Activated CD4-positive, alpha-beta memory T cell treated with anti-CD3 and anti-CD28 coated beads, Interleukin-2, amount 10 ng/mL, durations not matched to agents 7 days and 5 days (primary cell): ENCODE measurements at regions not wholly inside any gene's neighbourhood (a gene's known extent, or its start where the extent isn't known, plus 50 kb on each side); places are given as distances from the start of the nearest gene placed in this dataset.
"Not testable (repeated sequence)": the region's sequence is repeated elsewhere in the genome, so short reads cannot be mapped to it uniquely, and the experiment has no call there.

ENCODE experiments used
- CTCF ChIA-PET: fragments of 350-600 bp; sonication (Branson Sonifier 250); formaldehyde crosslinking; loops from one replicate; lab custom pipeline; 2021; ENCODE audit warnings: antibody characterized with exemption, inconsistent platforms; lab: Charles Lee
- POLR2A ChIA-PET: fragments of 350-600 bp; sonication (Branson Sonifier 250); formaldehyde crosslinking; loops from one replicate; lab custom pipeline; 2021; ENCODE audit warnings: antibody characterized with exemption; lab: Charles Lee
- DNase-seq: peaks from one replicate; pipeline ENCODE4 v3.0.0-alpha.2; 2020
- H3K27ac Mint-ChIP-seq: one replicate; pipeline ENCODE4 v1.8.0; 2021; ENCODE audit warnings: mild to moderate bottlenecking, mixed read lengths
- H3K27me3 Mint-ChIP-seq: one replicate; pipeline ENCODE4 v1.8.0; 2021; ENCODE audit warnings: mixed read lengths
- H3K36me3 Mint-ChIP-seq: one replicate; pipeline ENCODE4 v1.8.0; 2021; ENCODE audit warnings: low read depth, mixed read lengths
- H3K4me1 Mint-ChIP-seq: one replicate; pipeline ENCODE4 v1.8.0; 2021; ENCODE audit warnings: mixed read lengths
- H3K4me3 Mint-ChIP-seq: one replicate; pipeline ENCODE4 v1.8.0; 2021; ENCODE audit warnings: mild to moderate bottlenecking, mixed read lengths
- H3K9me3 Mint-ChIP-seq: one replicate; pipeline ENCODE4 v1.8.0; 2021; ENCODE audit warnings: mixed read lengths

DNA sequence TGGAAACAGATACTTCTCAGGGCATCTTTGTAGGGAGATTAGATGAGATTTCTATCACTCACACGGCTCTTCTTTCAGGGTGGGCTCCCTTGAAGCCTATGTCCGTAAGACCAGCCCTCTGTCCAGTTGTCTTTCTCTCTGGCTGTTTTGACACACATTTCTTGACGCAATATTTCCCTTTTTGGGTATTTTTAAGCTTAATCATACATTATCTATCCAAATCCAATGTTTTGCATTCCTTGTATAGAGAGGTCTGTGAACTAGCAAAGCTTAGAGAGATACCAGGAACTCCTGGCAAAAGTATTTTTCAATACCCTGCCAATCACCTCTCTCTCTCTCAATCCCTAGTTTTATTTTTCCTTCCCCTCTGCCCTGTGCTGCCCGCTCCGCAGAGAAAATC is 79.3 kb downstream of the EOMES start:
- POLR2A ChIA-PET = no interaction called here
- CTCF ChIA-PET = interaction anchor here (1.3 to 1.6 kb wide), 2 partner anchors 113 to 175 kb away, joined by 4 read pairs; no protein-coding TSS in a partner anchor
- Mint-ChIP-seq H3K4me1 (peaks cover 14% of the 10 kb centered on the region), H3K27me3 (no peaks in the 10 kb centered on the region), H3K4me3 (no peak overlapping the region), H3K27ac (no peak overlapping the region), H3K36me3 (no peaks in the 10 kb centered on the region), H3K9me3 (peaks cover 1% of the 10 kb centered on the region)
- DNase-seq = no peak

DNA sequence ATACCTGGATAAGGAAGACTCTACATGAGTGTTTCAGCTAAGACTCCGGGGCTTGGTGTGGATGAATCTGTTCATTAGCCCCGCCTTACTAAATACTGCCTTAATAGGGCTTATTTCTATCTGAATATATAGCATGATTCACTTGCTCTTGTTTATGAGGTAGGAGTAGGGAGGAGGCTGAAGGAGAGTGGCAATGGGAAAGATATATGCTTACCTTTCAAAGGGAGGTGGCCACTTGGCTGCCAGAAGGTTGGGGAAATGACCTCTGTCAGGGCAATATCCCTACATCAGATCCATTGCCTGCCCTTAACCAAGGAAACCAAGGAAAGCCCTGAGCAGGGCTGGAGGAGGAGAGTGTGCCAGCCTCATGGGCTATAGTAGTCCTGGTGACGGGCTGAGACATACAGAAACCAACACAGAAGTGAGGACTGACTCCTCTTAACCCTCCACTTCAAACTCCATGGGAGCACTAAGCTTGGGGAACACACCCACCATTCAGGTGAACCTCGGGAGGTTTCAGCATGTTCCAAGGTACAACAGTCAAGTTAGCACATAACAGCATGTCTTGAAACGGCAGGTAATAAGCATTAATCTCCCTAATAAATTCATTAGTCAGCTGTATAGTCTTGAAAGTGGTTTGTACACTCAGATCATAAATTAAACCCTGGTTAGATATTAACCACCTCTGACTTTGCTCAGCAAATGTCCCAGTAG is 80.1 kb downstream of the EOMES start:
- H3K36me3 Mint-ChIP-seq = no peaks in the 10 kb centered on the region
- peaks cover 14% of the 10 kb centered on the region for H3K4me1 Mint-ChIP-seq
- no peaks in the 10 kb centered on the region for H3K27me3 Mint-ChIP-seq
- H3K4me3 Mint-ChIP-seq = no peak overlapping the region
- H3K27ac Mint-ChIP-seq = no peak overlapping the region
- POLR2A ChIA-PET = no interaction called here
- DNase-seq = no peak
- peaks cover 1% of the 10 kb centered on the region for H3K9me3 Mint-ChIP-seq
- CTCF ChIA-PET = interaction anchor here (1.3 to 1.6 kb wide), 2 partner anchors 112 to 174 kb away, joined by 4 read pairs; no protein-coding TSS in a partner anchor

DNA sequence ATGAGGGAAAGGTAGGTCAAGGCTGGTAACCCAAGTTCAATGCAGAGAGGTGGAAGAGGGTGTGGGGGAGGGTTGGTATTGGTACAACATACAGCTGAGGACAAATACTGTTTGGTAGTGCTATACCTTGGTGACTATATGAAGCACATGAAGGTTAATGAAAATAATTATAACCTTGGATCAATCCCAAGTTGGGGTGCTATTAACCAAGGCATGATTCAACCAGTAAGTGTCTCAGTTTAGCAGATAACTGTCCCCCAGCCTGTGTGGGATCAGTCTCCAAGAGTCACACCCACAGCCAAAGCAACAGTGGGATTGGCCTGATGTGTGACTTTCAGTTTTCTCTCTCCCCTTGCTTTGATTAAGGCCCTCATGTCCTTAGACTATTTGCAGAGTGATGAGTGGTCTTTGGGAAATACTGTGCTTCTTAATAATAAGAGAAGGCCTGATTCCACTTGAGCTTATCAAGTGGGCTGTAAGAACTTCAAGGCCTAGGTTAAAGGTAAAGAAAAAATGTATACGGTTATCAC is 80.8 kb downstream of the EOMES start:
- H3K36me3 Mint-ChIP-seq = no peaks in the 10 kb centered on the region
- H3K9me3 Mint-ChIP-seq = peaks cover 1% of the 10 kb centered on the region
- no peak for DNase-seq
- H3K27ac Mint-ChIP-seq = no peak overlapping the region
- CTCF ChIA-PET = interaction anchor here (0.6 to 1.6 kb wide), 3 partner anchors 17 to 454 kb away, joined by 4 read pairs; no protein-coding TSS in a partner anchor
- POLR2A ChIA-PET = no interaction called here
- no peak overlapping the region for H3K4me3 Mint-ChIP-seq
- H3K27me3 Mint-ChIP-seq = no peaks in the 10 kb centered on the region
- H3K4me1 Mint-ChIP-seq = peaks cover 14% of the 10 kb centered on the region

DNA sequence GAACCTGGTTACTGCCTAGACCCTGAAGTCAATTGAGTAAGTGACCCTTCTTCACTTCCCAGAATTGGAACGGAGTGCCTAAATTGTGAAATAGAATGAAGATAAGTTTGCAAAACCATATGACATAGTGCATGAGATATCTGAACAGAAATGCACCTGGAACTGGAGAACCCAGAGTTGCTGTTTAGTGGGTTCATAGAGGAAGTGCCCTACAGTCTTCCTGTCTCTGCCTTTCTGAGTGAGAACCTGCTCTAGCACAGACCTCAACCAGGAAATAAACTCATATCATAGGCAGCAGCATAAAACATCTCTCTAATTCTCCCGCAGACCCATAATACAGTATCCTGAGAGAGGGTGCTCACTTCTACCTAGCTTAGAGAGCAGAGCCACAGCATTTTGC is 82.9 kb downstream of the EOMES start:
- ChIA-PET POLR2A (interaction anchor here (1.0 to 1.3 kb wide), 2 partner anchors 9 to 14 kb away, joined by 3 to 4 read pairs; no protein-coding TSS in a partner anchor), CTCF (no interaction called here)
- Mint-ChIP-seq H3K4me1 (peaks cover 16% of the 10 kb centered on the region), H3K27ac (peak overlapping the region; percentile 75), H3K4me3 (no peak overlapping the region), H3K27me3 (no peaks in the 10 kb centered on the region), H3K36me3 (no peaks in the 10 kb centered on the region), H3K9me3 (peaks cover 1% of the 10 kb centered on the region)
- peak; percentile 28 for DNase-seq

DNA sequence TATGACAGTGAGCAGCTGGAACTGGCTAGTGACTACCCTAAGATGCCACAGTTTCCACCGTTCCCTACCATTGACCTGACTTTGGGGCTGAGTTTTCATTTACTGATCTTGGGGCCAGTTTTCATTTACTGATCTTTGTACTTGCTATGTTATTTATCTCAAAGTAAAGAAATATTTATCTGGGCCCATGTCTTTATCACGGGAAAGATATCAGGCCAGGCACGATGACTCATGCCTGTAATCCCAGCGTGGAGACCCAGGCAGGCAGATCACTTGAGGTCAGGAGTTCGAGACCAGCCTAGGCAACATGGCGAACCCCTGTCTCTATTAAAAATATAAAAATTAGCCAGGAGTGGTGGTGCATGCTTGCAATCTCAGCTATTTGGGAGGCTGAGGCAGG is 83.5 kb downstream of the EOMES start:
- Mint-ChIP-seq H3K9me3 (peaks cover 1% of the 10 kb centered on the region), H3K36me3 (no peaks in the 10 kb centered on the region), H3K27ac (no peak overlapping the region), H3K27me3 (no peaks in the 10 kb centered on the region), H3K4me1 (peaks cover 19% of the 10 kb centered on the region), H3K4me3 (no peak overlapping the region)
- CTCF ChIA-PET = interaction anchor here (0.6 kb wide), 1 partner anchor 43 kb away, joined by 3 read pairs; no protein-coding TSS in a partner anchor
- POLR2A ChIA-PET = interaction anchor here (1.6 kb wide), 1 partner anchor 11 kb away, joined by 3 read pairs; no protein-coding TSS in a partner anchor
- no peak for DNase-seq

DNA sequence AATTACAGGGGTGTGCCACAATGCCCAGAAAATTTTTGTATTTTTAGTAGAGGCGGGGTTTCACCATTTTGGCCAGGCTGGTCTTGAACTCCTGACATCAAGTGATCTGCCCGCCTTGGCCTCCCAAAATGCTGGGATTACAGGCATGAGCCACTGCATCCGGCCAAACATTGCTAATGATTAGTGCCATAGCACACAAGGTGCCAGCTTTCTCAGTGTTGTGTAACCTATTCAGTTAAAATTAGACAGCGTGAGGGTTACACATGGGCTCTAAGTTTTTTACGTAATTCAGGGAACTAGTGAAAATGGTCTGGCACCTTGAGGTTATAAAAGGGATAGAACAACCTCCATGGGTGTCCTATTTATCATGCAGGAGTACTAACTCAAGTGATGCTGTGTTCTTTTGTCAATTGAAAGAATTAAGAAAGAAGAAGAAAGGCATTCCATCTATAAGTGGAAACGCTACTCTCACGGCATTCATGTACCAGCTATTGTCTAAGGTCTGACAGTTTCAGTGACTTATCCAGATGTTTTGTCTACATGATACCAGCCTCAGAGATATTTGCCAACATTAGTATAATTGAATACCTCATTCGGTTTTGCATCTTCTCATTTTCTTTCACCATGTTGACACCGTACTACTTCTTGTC is 84.7 kb downstream of the EOMES start:
- POLR2A ChIA-PET = interaction anchor here (1.6 kb wide), 1 partner anchor 10 kb away, joined by 3 read pairs; no protein-coding TSS in a partner anchor
- no peak for DNase-seq
- peaks cover 26% of the 10 kb centered on the region for H3K4me1 Mint-ChIP-seq
- H3K27ac Mint-ChIP-seq = no peak overlapping the region
- H3K9me3 Mint-ChIP-seq = peaks cover 1% of the 10 kb centered on the region
- H3K4me3 Mint-ChIP-seq = no peak overlapping the region
- CTCF ChIA-PET = no interaction called here
- peaks cover 4% of the 10 kb centered on the region for H3K36me3 Mint-ChIP-seq
- no peaks in the 10 kb centered on the region for H3K27me3 Mint-ChIP-seq

DNA sequence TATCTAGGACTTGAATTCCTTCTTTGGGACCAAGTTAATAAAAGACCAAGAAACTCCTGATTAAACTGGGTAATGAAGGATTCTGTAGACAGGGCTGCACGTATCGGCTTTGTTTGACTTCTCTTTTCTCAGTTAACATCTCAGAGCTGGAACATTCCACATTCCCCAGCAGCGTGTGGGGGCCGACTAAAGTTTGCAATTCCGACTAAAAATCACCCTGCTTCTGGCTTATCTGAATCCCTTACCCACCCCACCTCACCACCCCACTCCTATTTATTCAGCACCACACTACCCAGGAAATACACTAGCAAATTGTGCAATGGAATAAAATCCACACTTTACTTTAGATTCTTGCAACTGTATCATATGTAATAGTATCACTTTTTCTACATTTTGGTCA is 87.1 kb downstream of the EOMES start:
- H3K27ac Mint-ChIP-seq, DNase-seq, H3K36me3 Mint-ChIP-seq, H3K4me3 Mint-ChIP-seq, H3K27me3 Mint-ChIP-seq, POLR2A ChIA-PET, H3K9me3 Mint-ChIP-seq, CTCF ChIA-PET: not testable (repeated sequence)
- H3K4me1 Mint-ChIP-seq = peaks cover 39% of the 10 kb centered on the region

DNA sequence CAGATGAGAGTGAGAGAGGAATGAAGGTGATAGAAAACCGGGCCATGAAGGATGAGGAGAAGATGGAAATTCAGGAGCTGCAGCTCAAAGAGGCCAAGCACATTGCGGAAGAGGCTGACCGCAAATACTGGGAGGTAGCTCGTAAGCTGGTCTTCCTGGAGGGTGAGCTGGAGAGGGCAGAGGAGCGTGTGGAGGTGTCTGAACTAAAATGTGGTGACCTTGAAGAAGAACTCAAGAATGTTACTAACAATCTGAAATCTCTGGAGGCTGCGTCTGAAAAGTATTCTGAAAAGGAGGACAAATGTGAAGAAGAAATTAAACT is 88.9 kb downstream of the EOMES start:
- POLR2A ChIA-PET = interaction anchor here (0.7 to 3.6 kb wide), 10 partner anchors 9 to 150 kb away, joined by 3 to 30 read pairs (median 4); partner anchors contain the start of gene SLC4A7
- no peak for DNase-seq
- peaks cover 4% of the 10 kb centered on the region for H3K36me3 Mint-ChIP-seq
- peak overlapping the region; percentile 89 for H3K27ac Mint-ChIP-seq
- H3K9me3 Mint-ChIP-seq = no peaks in the 10 kb centered on the region
- CTCF ChIA-PET = interaction anchor here (0.9 to 3.9 kb wide), 5 partner anchors 48 to 275 kb away, joined by 3 to 18 read pairs (median 7); partner anchors contain the start of gene SLC4A7
- H3K27me3 Mint-ChIP-seq = no peaks in the 10 kb centered on the region
- H3K4me3 Mint-ChIP-seq = peak overlapping the region; percentile 81
- peaks cover 46% of the 10 kb centered on the region for H3K4me1 Mint-ChIP-seq

DNA sequence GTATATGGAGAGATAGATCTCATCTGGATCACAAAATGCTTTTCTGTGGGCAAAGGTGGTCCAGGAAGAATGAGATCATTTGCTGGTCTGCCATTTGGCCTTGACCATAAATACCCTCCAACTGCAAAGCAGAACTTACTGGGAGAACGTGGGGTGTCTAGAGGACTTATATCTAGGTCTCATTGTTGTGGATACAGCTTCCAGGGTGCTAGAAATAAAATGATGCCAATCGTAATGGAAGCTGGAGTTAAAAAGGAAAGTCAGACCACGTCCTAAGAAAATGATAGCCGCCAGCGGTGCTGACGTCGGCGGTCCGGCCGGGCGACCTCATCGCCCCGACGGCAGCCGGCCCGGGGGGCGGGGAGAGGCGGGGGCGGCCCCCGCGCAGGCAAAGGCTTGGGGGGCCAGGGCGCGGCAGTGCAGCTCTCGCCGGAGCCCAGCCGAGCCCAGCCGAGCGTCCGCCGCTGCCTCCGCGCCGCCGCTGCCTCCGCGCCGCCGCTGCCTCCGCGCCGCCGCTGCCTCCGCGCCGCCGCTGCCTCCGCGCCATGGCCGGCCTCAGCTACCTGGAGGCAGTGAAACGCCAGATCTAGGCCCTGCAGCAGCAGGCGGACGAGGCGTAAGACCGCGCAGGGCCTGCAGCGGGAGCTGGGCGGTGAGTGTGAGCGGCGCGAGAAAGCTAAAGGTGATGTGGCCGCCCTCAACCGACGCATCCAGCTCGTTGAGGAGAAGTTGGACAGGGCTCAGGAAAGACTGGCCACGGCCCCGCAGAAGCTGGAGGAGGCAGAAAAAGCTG is 89.5 kb downstream of the EOMES start:
- CTCF ChIA-PET = interaction anchor here (0.6 to 3.9 kb wide), 8 partner anchors 10 to 275 kb away, joined by 3 to 18 read pairs (median 4); partner anchors contain the start of gene SLC4A7
- peak; percentile 51 for DNase-seq
- peaks cover 4% of the 10 kb centered on the region for H3K36me3 Mint-ChIP-seq
- no peaks in the 10 kb centered on the region for H3K9me3 Mint-ChIP-seq
- peaks cover 50% of the 10 kb centered on the region for H3K4me1 Mint-ChIP-seq
- H3K27me3 Mint-ChIP-seq = no peaks in the 10 kb centered on the region
- peak overlapping the region; percentile 89 for H3K27ac Mint-ChIP-seq
- H3K4me3 Mint-ChIP-seq = peak overlapping the region; percentile 81
- POLR2A ChIA-PET = interaction anchor here (0.7 to 3.6 kb wide), 13 partner anchors 9 to 693 kb away, joined by 3 to 30 read pairs (median 3); partner anchors contain the start of gene SLC4A7

DNA sequence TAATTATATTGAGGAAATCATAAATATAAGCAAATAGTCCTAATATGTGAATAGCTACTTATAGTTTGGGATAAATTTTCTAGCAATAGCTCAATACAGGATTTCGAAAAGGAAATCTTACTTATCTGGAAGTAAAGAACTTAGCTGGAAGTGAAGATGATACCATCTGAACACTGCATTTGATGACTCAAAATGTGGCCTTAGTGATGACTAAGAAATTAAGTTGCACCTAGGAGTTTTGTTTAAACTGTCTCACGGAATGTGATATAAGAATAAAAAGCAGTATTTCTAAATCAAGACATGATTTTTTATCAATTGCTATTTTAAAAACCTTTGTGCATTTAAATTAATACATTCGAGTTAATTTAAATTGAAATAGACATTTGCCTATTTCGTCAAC is 91.2 kb downstream of the EOMES start:
- Mint-ChIP-seq H3K4me3 (peak overlapping the region; percentile 45), H3K36me3 (peaks cover 4% of the 10 kb centered on the region), H3K9me3 (no peaks in the 10 kb centered on the region), H3K4me1 (peaks cover 66% of the 10 kb centered on the region), H3K27me3 (no peaks in the 10 kb centered on the region), H3K27ac (peak overlapping the region; percentile 83)
- POLR2A ChIA-PET = interaction anchor here (0.8 to 3.6 kb wide), 5 partner anchors 9 to 151 kb away, joined by 3 to 30 read pairs (median 3); partner anchors contain the start of gene SLC4A7
- CTCF ChIA-PET = interaction anchor here (0.7 to 3.9 kb wide), 7 partner anchors 39 to 285 kb away, joined by 3 to 18 read pairs (median 4); partner anchors contain the start of gene SLC4A7
- no peak for DNase-seq

DNA sequence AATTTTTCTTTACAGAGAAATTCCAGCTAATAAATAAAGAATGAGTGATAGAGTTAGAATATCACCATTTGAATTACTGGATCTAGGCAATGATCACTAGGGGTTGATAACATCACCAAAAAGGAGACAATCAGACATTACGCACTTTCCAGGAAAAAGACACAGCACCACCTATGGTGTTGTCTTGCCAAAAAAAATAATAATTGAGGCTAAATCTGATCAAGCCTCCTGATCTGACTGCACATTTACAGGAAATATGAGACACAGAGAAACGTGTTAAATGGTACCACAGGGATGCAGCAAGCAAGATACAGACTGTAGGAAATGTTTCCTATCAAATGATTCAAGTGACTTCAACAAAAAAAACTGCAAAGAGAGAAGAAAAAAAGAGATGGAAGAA is 92.8 kb downstream of the EOMES start:
- POLR2A ChIA-PET = interaction anchor here (1.3 to 1.6 kb wide), 2 partner anchors 39 to 145 kb away, joined by 7 read pairs; partner anchors contain the start of gene SLC4A7
- peak overlapping the region; percentile 2 for H3K4me3 Mint-ChIP-seq
- H3K4me1 Mint-ChIP-seq = peaks cover 78% of the 10 kb centered on the region

More for the DNA sequence above, 92.8 kb downstream of the EOMES start:
- H3K36me3 Mint-ChIP-seq = peaks cover 4% of the 10 kb centered on the region
- CTCF ChIA-PET = no interaction called here
- DNase-seq = no peak
- H3K27me3 Mint-ChIP-seq = no peaks in the 10 kb centered on the region
- peak overlapping the region; percentile 64 for H3K27ac Mint-ChIP-seq
- no peaks in the 10 kb centered on the region for H3K9me3 Mint-ChIP-seq
